CD4-positive, alpha-beta memory T cell (primary cell): ENCODE measurements at regions not wholly inside any gene's neighbourhood (a gene's known extent, or its start where the extent isn't known, plus 50 kb on each side); places are given as distances from the start of the nearest gene placed in this dataset.
A peak's percentile ranks its signal among the peaks of the same experiment; 100 is the strongest.

Source experiments
- CTCF ChIA-PET: fragments of 350-600 bp; sonication (Branson Sonifier 250); formaldehyde crosslinking; loops from one replicate; lab custom pipeline; 2021; ENCODE audit warnings: inconsistent platforms; ENCODE audit not compliant: partially characterized antibody; lab: Charles Lee
- POLR2A ChIA-PET: fragments of 350-600 bp; sonication (Branson Sonifier 250); formaldehyde crosslinking; loops from one replicate; lab custom pipeline; 2021; ENCODE audit not compliant: partially characterized antibody; lab: Charles Lee
- DNase-seq, 5 donors: peaks; one replicate each; pipeline versions ENCODE4 v3.0.0 to v3.0.0-alpha.2; 2020 to 2022; ENCODE audit warnings: mixed read lengths in 1 of 5
- H3K27ac ChIP-seq: one replicate; pipeline ENCODE4 v1.7.0; 2013; ENCODE audit warnings: low read depth, low read length
- H3K27me3 ChIP-seq: 2 replicates; pipeline ENCODE4 v1.7.0; 2013; ENCODE audit warnings: mild to moderate bottlenecking, low read length, moderate library complexity; ENCODE audit not compliant: insufficient read depth
- H3K36me3 ChIP-seq: 2 replicates; pipeline ENCODE4 v1.7.0; 2013; ENCODE audit warnings: mild to moderate bottlenecking, low read length, moderate library complexity; ENCODE audit not compliant: insufficient read depth
- H3K4me1 ChIP-seq: 2 replicates; pipeline ENCODE4 v1.7.0; 2013; ENCODE audit warnings: mild to moderate bottlenecking, low read length, moderate library complexity; ENCODE audit not compliant: insufficient read depth
- H3K4me3 ChIP-seq, 2 donors: one replicate each; pipeline ENCODE4 v1.7.0; 2013; ENCODE audit warnings: low read length in 2 of 2, mild to moderate bottlenecking in 1 of 2
- H3K9me3 ChIP-seq, 2 donors: one replicate each; pipeline ENCODE4 v1.7.0; 2013; ENCODE audit warnings: low read length in 2 of 2, control low read depth in 1 of 2; ENCODE audit not compliant: control insufficient read depth in 1 of 2
- H3K27ac Mint-ChIP-seq, 7 donors: one replicate each; pipeline ENCODE4 v1.8.0; 2020 to 2021; ENCODE audit warnings: mixed read lengths in 7 of 7, mild to moderate bottlenecking in 6 of 7, inconsistent platforms in 3 of 7, moderate library complexity in 3 of 7
- H3K27me3 Mint-ChIP-seq, 2 donors: one replicate each; pipeline ENCODE4 v1.8.0; 2020 to 2021; ENCODE audit warnings: mixed read lengths in 2 of 2
- H3K36me3 Mint-ChIP-seq, 2 donors: one replicate each; pipeline ENCODE4 v1.8.0; 2020 to 2021; ENCODE audit warnings: mixed read lengths in 2 of 2, inconsistent platforms in 1 of 2, mild to moderate bottlenecking in 1 of 2
- H3K4me1 Mint-ChIP-seq, 4 donors: one replicate each; pipeline ENCODE4 v1.8.0; 2020 to 2021; ENCODE audit warnings: mixed read lengths in 4 of 4, mild to moderate bottlenecking in 1 of 4
- H3K4me3 Mint-ChIP-seq, 8 donors: one replicate each; pipeline ENCODE4 v1.8.0; 2020 to 2021; ENCODE audit warnings: mixed read lengths in 8 of 8, mild to moderate bottlenecking in 7 of 8, moderate library complexity in 6 of 8, inconsistent platforms in 3 of 8
- H3K9me3 Mint-ChIP-seq, 8 donors: one replicate each; pipeline ENCODE4 v1.8.0; 2020 to 2021; ENCODE audit warnings: mixed read lengths in 8 of 8, mild to moderate bottlenecking in 5 of 8, inconsistent platforms in 3 of 8, moderate library complexity in 1 of 8
- intact Hi-C: fragments of 100-400 bp; cut with micrococcal nuclease; formaldehyde crosslinking; loops from one replicate; pipeline ENCODE4 v1.15.1; 2023

DNA sequence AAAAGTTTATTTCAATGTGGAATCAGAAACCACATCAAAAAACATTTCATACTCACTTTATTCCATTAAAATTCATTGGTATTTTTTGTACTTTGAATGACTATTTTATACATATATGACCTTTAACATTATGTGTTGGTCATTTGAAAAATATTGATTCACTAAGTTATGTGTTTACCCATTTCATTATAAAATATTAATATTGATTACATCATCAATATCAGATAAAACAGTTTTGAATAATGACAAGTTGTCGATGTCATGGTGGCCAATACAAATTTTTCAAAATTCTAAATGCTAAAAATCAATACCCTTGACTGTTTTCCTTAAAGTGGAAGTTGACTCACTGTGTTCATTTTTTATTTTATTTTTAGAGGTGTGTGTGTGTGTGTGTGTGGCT, 239.7 kb upstream of the ROBO1 start:
- no peak overlapping the region for H3K4me3 Mint-ChIP-seq
- Histone ChIP-seq H3K9me3 (no peaks in the 10 kb centered on the region), H3K27ac (no peak overlapping the region), H3K36me3 (no peaks in the 10 kb centered on the region), H3K27me3 (no peaks in the 10 kb centered on the region), H3K4me1 (no peaks in the 10 kb centered on the region), H3K4me3 (no peak overlapping the region)
- H3K36me3 Mint-ChIP-seq, result no peaks in the 10 kb centered on the region
- CTCF ChIA-PET, result no interaction called here
- peaks cover 0 to 16% (median 3%) of the 10 kb centered on the region in 8 donors for H3K9me3 Mint-ChIP-seq
- POLR2A ChIA-PET, result no interaction called here
- H3K4me1 Mint-ChIP-seq, result no peaks in the 10 kb centered on the region
- intact Hi-C loops, result no loop called here
- no peaks in the 10 kb centered on the region for H3K27me3 Mint-ChIP-seq
- no peak overlapping the region for H3K27ac Mint-ChIP-seq
- no peak for DNase-seq

DNA sequence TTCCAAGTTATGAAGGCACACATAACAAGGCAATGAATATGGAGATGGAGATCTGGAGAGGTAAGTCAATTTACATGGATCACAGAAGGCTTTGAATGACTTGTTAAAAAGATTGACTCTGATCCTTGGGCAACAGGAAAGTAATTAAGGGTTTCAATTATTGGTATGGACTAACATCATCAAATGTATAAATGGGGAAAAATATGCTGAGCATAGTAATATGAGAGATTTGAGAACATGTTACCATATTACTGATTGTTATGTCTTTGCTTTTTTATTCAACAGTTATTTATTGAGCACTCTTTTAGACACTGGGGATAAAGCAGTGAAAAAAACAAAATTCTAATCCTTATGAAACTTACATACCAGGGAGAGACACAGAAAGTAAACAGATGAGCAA, 238.5 kb upstream of the ROBO1 start:
- H3K36me3 ChIP-seq, result no peaks in the 10 kb centered on the region
- H3K9me3 ChIP-seq, result no peaks in the 10 kb centered on the region
- intact Hi-C loops, result no loop called here
- H3K27me3 Mint-ChIP-seq, result no peaks in the 10 kb centered on the region
- H3K4me3 ChIP-seq, result no peak overlapping the region
- DNase-seq, result no peak
- ChIA-PET POLR2A (no interaction called here), CTCF (no interaction called here)
- no peaks in the 10 kb centered on the region for H3K36me3 Mint-ChIP-seq
- H3K27me3 ChIP-seq, result no peaks in the 10 kb centered on the region
- no peak overlapping the region for H3K27ac ChIP-seq
- no peaks in the 10 kb centered on the region for H3K4me1 Mint-ChIP-seq
- H3K27ac Mint-ChIP-seq, result no peak overlapping the region
- no peaks in the 10 kb centered on the region for H3K4me1 ChIP-seq
- H3K4me3 Mint-ChIP-seq, result no peak overlapping the region
- peaks cover 0 to 18% (median 2%) of the 10 kb centered on the region in 8 donors for H3K9me3 Mint-ChIP-seq

DNA sequence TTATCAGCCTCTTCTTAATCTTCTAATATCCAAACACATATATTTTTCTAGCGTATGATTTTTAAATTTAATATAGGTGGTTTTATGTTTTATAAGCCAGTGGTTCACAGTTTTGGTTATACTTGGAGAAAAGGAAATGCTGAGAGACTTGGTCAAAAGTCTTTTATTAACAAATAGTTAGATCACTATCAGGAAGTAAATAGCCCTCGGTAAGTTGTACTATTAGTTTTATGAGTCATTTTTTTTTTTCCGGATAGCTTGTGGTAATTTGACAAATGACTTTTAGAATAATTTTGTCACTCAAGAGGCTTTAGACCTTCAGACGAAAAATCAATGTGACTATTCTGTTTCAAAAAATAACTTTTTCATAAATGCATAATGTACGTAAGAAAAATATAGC, 232.2 kb upstream of the ROBO1 start:
- Mint-ChIP-seq H3K36me3 (no peaks in the 10 kb centered on the region), H3K27ac (no peak overlapping the region), H3K9me3 (peaks cover 0 to 17% (median 5%) of the 10 kb centered on the region in 8 donors), H3K4me3 (no peak overlapping the region), H3K4me1 (no peaks in the 10 kb centered on the region), H3K27me3 (no peaks in the 10 kb centered on the region)
- DNase-seq, result no peak
- Histone ChIP-seq H3K9me3 (peaks cover 0 to 3% of the 10 kb centered on the region in 2 donors), H3K36me3 (no peaks in the 10 kb centered on the region), H3K4me3 (no peak overlapping the region), H3K27me3 (no peaks in the 10 kb centered on the region), H3K4me1 (no peaks in the 10 kb centered on the region), H3K27ac (no peak overlapping the region)
- CTCF ChIA-PET, result no interaction called here
- intact Hi-C loops, result no loop called here
- POLR2A ChIA-PET, result no interaction called here

DNA sequence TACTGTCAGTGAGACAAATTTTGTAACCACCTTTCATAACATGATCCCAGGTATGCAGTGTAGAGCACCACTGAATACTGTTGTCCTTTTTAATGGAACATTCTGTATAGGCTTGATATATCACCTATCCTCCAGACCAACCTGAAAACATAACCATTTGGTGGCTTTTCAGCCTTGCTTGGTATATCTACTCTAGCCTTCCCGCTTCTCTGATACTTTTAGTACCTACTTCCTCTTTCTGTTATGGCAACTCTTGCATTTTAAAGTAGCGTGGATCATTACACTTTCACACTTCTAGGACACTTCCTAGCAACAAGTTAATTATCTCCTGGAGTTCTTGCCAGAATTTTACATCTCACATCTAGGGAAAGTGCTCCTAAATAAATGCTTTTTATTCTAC, 226.6 kb upstream of the ROBO1 start:
- no peak overlapping the region for H3K27ac Mint-ChIP-seq
- ChIA-PET POLR2A (no interaction called here), CTCF (no interaction called here)
- H3K4me3 ChIP-seq, result no peak overlapping the region
- no peaks in the 10 kb centered on the region for H3K4me1 ChIP-seq
- no peaks in the 10 kb centered on the region for H3K4me1 Mint-ChIP-seq
- H3K9me3 ChIP-seq, result peaks cover 0 to 3% of the 10 kb centered on the region in 2 donors
- intact Hi-C loops, result no loop called here
- peaks cover 0 to 24% (median 7%) of the 10 kb centered on the region in 8 donors for H3K9me3 Mint-ChIP-seq
- no peaks in the 10 kb centered on the region for H3K27me3 Mint-ChIP-seq
- H3K27ac ChIP-seq, result no peak overlapping the region
- no peaks in the 10 kb centered on the region for H3K36me3 Mint-ChIP-seq
- H3K27me3 ChIP-seq, result no peaks in the 10 kb centered on the region
- no peak for DNase-seq
- no peak overlapping the region for H3K4me3 Mint-ChIP-seq
- no peaks in the 10 kb centered on the region for H3K36me3 ChIP-seq

DNA sequence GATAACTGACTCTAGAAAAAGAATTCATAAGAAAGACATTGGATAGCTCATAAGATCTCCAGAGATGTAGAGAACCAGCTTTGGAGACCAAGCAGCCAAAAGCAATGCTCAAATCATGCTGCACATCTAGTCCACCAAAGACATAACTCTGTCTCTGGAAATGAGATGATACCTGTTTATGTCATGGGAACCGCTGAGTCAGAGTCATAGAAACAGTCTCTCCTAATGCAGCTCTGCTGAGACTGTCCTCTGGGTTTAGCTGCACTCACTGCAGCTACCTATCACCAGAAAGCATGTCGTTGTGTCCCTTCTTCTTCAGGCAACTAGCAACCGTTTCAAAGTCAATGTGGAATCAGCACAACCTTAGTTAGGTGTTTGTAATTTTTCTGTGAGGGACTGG, 218.5 kb upstream of the ROBO1 start:
- CTCF ChIA-PET, result no interaction called here
- intact Hi-C loops, result no loop called here
- H3K9me3 ChIP-seq, result no peaks in the 10 kb centered on the region
- POLR2A ChIA-PET, result no interaction called here
- H3K4me1 ChIP-seq, result no peaks in the 10 kb centered on the region
- Mint-ChIP-seq H3K9me3 (peaks cover 5 to 19% (median 11%) of the 10 kb centered on the region in 8 donors), H3K4me3 (no peak overlapping the region), H3K27me3 (no peaks in the 10 kb centered on the region), H3K36me3 (no peaks in the 10 kb centered on the region), H3K27ac (no peak overlapping the region), H3K4me1 (no peaks in the 10 kb centered on the region)
- no peak overlapping the region for H3K27ac ChIP-seq
- no peaks in the 10 kb centered on the region for H3K27me3 ChIP-seq
- DNase-seq, result no peak
- no peak overlapping the region for H3K4me3 ChIP-seq
- no peaks in the 10 kb centered on the region for H3K36me3 ChIP-seq

DNA sequence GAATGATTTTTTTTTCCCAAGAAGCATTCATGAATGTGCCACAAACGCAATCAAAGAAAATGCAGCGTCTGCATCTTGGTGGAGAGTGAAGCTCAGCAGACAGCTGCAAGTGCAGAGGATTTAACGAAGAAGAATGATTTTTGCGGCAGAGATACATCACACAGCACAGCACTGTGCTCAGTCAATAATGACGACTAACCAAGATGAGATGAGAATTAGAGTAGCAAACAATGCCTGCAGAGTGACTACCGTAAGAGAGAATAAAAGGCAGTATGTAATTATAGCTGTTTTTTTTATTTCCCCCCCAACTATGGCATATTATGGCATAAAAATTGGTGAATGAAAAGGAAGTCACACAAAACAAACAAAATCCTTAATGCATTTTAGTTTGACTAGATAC, 218.0 kb upstream of the ROBO1 start:
- intact Hi-C loops, result no loop called here
- ChIA-PET CTCF (no interaction called here), POLR2A (no interaction called here)
- Mint-ChIP-seq H3K4me3 (no peak overlapping the region), H3K9me3 (peaks cover 5 to 22% (median 11%) of the 10 kb centered on the region in 8 donors), H3K27ac (peak overlapping the region in 1 of 7 donors; percentile 9), H3K4me1 (no peaks in the 10 kb centered on the region), H3K27me3 (no peaks in the 10 kb centered on the region), H3K36me3 (no peaks in the 10 kb centered on the region)
- no peak overlapping the region for H3K4me3 ChIP-seq
- H3K9me3 ChIP-seq, result no peaks in the 10 kb centered on the region
- H3K27ac ChIP-seq, result no peak overlapping the region
- no peaks in the 10 kb centered on the region for H3K4me1 ChIP-seq
- no peaks in the 10 kb centered on the region for H3K36me3 ChIP-seq
- no peaks in the 10 kb centered on the region for H3K27me3 ChIP-seq
- DNase-seq, result no peak

DNA sequence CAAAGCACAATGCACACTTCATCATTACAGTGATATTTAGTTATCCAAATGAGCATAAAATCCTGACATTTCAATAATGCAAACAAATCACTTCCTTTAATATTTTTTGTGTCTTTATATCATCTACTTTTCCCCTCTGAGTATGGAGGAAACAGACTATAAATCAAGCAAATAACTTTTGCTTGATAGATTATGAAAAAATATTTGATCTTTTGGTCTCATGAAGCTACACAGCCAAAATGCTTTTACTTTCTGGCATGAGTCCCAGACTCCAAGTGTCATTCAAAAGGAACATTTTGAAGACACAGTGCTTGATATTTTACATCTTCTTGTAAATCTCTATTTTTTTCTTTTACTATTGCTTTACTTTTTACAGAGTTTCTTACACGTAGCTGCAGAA, 215.3 kb upstream of the ROBO1 start:
- Histone ChIP-seq H3K36me3 (no peaks in the 10 kb centered on the region), H3K27ac (no peak overlapping the region), H3K4me1 (no peaks in the 10 kb centered on the region), H3K4me3 (no peak overlapping the region), H3K27me3 (no peaks in the 10 kb centered on the region), H3K9me3 (no peaks in the 10 kb centered on the region)
- intact Hi-C loops, result no loop called here
- no peak for DNase-seq
- Mint-ChIP-seq H3K27ac (no peak overlapping the region), H3K4me1 (no peaks in the 10 kb centered on the region), H3K36me3 (no peaks in the 10 kb centered on the region), H3K4me3 (no peak overlapping the region), H3K9me3 (peaks cover 5 to 24% (median 11%) of the 10 kb centered on the region in 8 donors), H3K27me3 (no peaks in the 10 kb centered on the region)
- POLR2A ChIA-PET, result no interaction called here
- CTCF ChIA-PET, result no interaction called here

DNA sequence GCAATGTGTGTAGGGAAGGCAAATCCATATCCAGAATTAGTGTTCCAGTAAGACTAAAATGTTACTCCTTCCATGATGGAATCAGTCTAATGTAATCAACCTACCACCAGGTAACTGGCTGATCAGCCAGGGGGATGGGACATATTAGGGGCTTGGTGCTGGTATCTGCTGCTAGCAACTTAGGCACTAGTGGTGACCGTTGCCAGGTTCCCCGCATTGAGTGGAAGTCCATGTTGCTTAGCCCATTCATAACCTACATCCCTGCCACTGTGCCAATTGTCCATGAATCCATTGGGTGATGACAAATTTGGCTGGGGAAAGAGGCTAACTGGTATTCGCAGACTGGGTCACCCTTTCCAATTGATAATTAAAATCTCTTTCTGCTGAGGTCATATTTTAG, 212.2 kb upstream of the ROBO1 start:
- H3K27ac ChIP-seq, result no peak overlapping the region
- ChIA-PET CTCF (no interaction called here), POLR2A (no interaction called here)
- peaks cover 0 to 4% of the 10 kb centered on the region in 2 donors for H3K9me3 ChIP-seq
- H3K4me1 Mint-ChIP-seq, result no peaks in the 10 kb centered on the region
- H3K4me3 Mint-ChIP-seq, result no peak overlapping the region
- peaks cover 0 to 29% (median 10%) of the 10 kb centered on the region in 8 donors for H3K9me3 Mint-ChIP-seq
- no peaks in the 10 kb centered on the region for H3K27me3 Mint-ChIP-seq
- intact Hi-C loops, result no loop called here
- H3K27ac Mint-ChIP-seq, result no peak overlapping the region
- H3K36me3 Mint-ChIP-seq, result no peaks in the 10 kb centered on the region
- H3K4me1 ChIP-seq, result no peaks in the 10 kb centered on the region
- DNase-seq, result peak in 1 of 5 donors; percentile 22
- H3K36me3 ChIP-seq, result no peaks in the 10 kb centered on the region
- no peaks in the 10 kb centered on the region for H3K27me3 ChIP-seq
- no peak overlapping the region for H3K4me3 ChIP-seq
